Vagina (tissue), 2 donors: ENCODE measurements at regions not wholly inside any gene's neighbourhood (a gene's known extent, or its start where the extent isn't known, plus 50 kb on each side); places are given as distances from the start of the nearest gene placed in this dataset.

Experiments
- POLR2AphosphoS5 ChIP-seq, 2 donors: sonication (generic); formaldehyde crosslinking; IDR thresholded peaks; one replicate each; pipeline ENCODE4 v1.9.0; 2017; ENCODE audit warnings: antibody characterized with exemption in 2 of 2, mild to moderate bottlenecking in 2 of 2, low read depth in 1 of 2; ENCODE audit not compliant: insufficient read depth in 1 of 2
- TF ChIP-seq, protein P1 (sequence below), 3 experiments: fragments of 450-650 bp in 2 of 3; fragments of 200-600 bp in 1 of 3; sonication (generic) in 1 of 3; IDR thresholded peaks; one replicate each; pipeline ENCODE4 v1.5.1; 2017 to 2019; ENCODE audit warnings: antibody characterized with exemption in 3 of 3, mild to moderate bottlenecking in 2 of 3, moderate library complexity in 2 of 3

DNA sequence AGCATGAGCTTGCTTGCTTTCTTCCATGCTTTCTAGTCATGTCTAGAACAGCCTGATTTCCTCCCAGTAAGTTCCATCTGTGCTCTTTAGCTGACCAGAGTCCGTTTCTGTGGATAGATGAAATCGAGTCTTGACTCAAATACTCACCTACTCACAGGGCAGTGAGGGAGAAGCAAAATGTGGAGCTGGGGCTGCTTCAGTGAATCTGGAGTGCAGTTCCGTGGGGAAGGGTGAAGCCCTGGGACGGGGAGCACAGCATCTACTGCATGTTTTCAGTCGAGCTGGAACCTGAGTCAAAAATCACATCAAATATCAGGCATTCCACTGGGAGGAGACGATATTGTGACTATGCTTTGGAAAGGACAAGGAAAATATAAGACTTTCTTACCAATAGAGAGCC lies 70.3 kb upstream of the PRMT8 start:
- TF ChIP-seq, protein P1, sequence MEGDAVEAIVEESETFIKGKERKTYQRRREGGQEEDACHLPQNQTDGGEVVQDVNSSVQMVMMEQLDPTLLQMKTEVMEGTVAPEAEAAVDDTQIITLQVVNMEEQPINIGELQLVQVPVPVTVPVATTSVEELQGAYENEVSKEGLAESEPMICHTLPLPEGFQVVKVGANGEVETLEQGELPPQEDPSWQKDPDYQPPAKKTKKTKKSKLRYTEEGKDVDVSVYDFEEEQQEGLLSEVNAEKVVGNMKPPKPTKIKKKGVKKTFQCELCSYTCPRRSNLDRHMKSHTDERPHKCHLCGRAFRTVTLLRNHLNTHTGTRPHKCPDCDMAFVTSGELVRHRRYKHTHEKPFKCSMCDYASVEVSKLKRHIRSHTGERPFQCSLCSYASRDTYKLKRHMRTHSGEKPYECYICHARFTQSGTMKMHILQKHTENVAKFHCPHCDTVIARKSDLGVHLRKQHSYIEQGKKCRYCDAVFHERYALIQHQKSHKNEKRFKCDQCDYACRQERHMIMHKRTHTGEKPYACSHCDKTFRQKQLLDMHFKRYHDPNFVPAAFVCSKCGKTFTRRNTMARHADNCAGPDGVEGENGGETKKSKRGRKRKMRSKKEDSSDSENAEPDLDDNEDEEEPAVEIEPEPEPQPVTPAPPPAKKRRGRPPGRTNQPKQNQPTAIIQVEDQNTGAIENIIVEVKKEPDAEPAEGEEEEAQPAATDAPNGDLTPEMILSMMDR (IDR thresholded peaks at IDR 0.05): no peak
- TF ChIP-seq POLR2AphosphoS5 (IDR thresholded peaks at IDR 0.05; ENCODE audit: insufficient read depth in 1 of 2, low read depth in 1 of 2): no peak
